HEK293 (cell line): ENCODE measurements at regions not wholly inside any gene's neighbourhood (a gene's known extent, or its start where the extent isn't known, plus 50 kb on each side); places are given as distances from the start of the nearest gene placed in this dataset.

Source experiments
- CTCF ChIA-PET: fragments of 350-600 bp; formaldehyde crosslinking; extraction: SDS; loops from one replicate; lab custom pipeline; 2021; ENCODE audit warnings: antibody characterized with exemption; lab: Yijun Ruan, JAX
- POLR2A ChIA-PET: fragments of 300-600 bp; formaldehyde crosslinking; extraction: SDS; loops from one replicate; lab custom pipeline; 2020; ENCODE audit warnings: antibody characterized with exemption, inconsistent platforms; lab: Yijun Ruan, JAX
- H3K27ac ChIP-seq: fragments of 200-500 bp; sonication (Bioruptor generic); 2 replicates; pipeline ENCODE4 v1.5.1; 2014; ENCODE audit warnings: low read depth, low read length, control low read depth, inconsistent platforms; ENCODE audit errors: extremely low read depth
- H3K36me3 ChIP-seq, 2 experiments: fragments of 200-500 bp in 1 of 2; sonication (Bioruptor generic) in 1 of 2; 1 replicate in 1 of 2; 2 replicates in 1 of 2; pipeline ENCODE4 v1.5.1; 2014 to 2017; ENCODE audit warnings: inconsistent platforms in 2 of 2, low read length in 2 of 2; ENCODE audit not compliant: control insufficient read depth in 2 of 2, insufficient read depth in 1 of 2
- H3K4me1 ChIP-seq: fragments of 200-500 bp; sonication (Bioruptor generic); 2 replicates; pipeline ENCODE4 v1.5.1; 2014; ENCODE audit warnings: mild to moderate bottlenecking, low read length, inconsistent platforms; ENCODE audit not compliant: control insufficient read depth, insufficient read depth
- H3K4me3 ChIP-seq: 2 replicates; pipeline ENCODE4 v1.5.1; 2011; ENCODE audit warnings: low read depth, mild to moderate bottlenecking, control low read depth, low read length, moderate library complexity
- H3K9me3 ChIP-seq: fragments of 200-500 bp; sonication (Bioruptor generic); 2 replicates; pipeline ENCODE4 v1.5.1; 2014; ENCODE audit warnings: low read depth, low read length, inconsistent platforms; ENCODE audit not compliant: control insufficient read depth, insufficient read depth
- GLI4 ChIP-seq: fragments of 450-650 bp; formaldehyde crosslinking; IDR thresholded peaks from 2 replicates; pipeline ENCODE4 v1.5.1; 2016; ENCODE audit warnings: missing biosample characterization, missing genetic modification characterization
- HOXA7 ChIP-seq: sonication (generic); formaldehyde crosslinking; IDR thresholded peaks from 2 replicates; pipeline ENCODE4 v1.8.1; 2022; ENCODE audit warnings: missing genetic modification reagents, borderline replicate concordance
- KLF8 ChIP-seq: fragments of 450-650 bp; formaldehyde crosslinking; IDR thresholded peaks from 2 replicates; pipeline ENCODE4 v1.5.1; 2016; ENCODE audit warnings: missing biosample characterization, missing genetic modification characterization
- SALL2 ChIP-seq: fragments of 450-650 bp; formaldehyde crosslinking; IDR thresholded peaks from 2 replicates; pipeline ENCODE4 v1.5.0; 2017; ENCODE audit warnings: missing biosample characterization, mild to moderate bottlenecking, missing genetic modification characterization, borderline replicate concordance
- SP2 ChIP-seq: fragments of 450-650 bp; formaldehyde crosslinking; IDR thresholded peaks from 2 replicates; pipeline ENCODE4 v1.5.1; 2016; ENCODE audit warnings: missing biosample characterization, missing genetic modification characterization
- SP7 ChIP-seq: fragments of 450-650 bp; formaldehyde crosslinking; IDR thresholded peaks from 2 replicates; pipeline ENCODE4 v1.5.1; 2016; ENCODE audit warnings: missing biosample characterization, missing genetic modification characterization
- YY1 ChIP-seq: fragments of 450-650 bp; formaldehyde crosslinking; IDR thresholded peaks from 2 replicates; pipeline ENCODE4 v1.5.1; 2018; ENCODE audit warnings: missing biosample characterization, missing genetic modification characterization
- ZBTB17 ChIP-seq: fragments of 450-650 bp; formaldehyde crosslinking; IDR thresholded peaks from 2 replicates; pipeline ENCODE4 v1.5.1; 2016; ENCODE audit warnings: missing biosample characterization, missing genetic modification characterization
- ZFHX2 ChIP-seq: fragments of 450-650 bp; formaldehyde crosslinking; conservative IDR thresholded peaks from 2 replicates; pipeline ENCODE4 v1.5.1; 2016; ENCODE audit warnings: missing biosample characterization, missing genetic modification characterization
- ZFP3 ChIP-seq: fragments of 450-650 bp; formaldehyde crosslinking; IDR thresholded peaks from 2 replicates; pipeline ENCODE4 v1.5.1; 2016; ENCODE audit warnings: low read depth, missing biosample characterization, missing genetic modification characterization
- ZNF114 ChIP-seq: fragments of 450-650 bp; formaldehyde crosslinking; IDR thresholded peaks from 2 replicates; pipeline ENCODE4 v1.5.0; 2017; ENCODE audit warnings: missing biosample characterization, missing genetic modification characterization
- ZNF138 ChIP-seq: fragments of 450-650 bp; formaldehyde crosslinking; IDR thresholded peaks from 2 replicates; pipeline ENCODE4 v1.5.1; 2016; ENCODE audit warnings: missing biosample characterization, missing genetic modification characterization, borderline replicate concordance
- ZNF211 ChIP-seq: fragments of 450-650 bp; formaldehyde crosslinking; IDR thresholded peaks from 2 replicates; pipeline ENCODE4 v1.5.1; 2016; ENCODE audit warnings: low read depth, missing biosample characterization, missing genetic modification characterization
- ZNF23 ChIP-seq: fragments of 450-650 bp; formaldehyde crosslinking; IDR thresholded peaks from 2 replicates; pipeline ENCODE4 v1.5.1; 2016; ENCODE audit warnings: missing biosample characterization, missing genetic modification characterization, borderline replicate concordance
- ZNF239 ChIP-seq: fragments of 450-650 bp; formaldehyde crosslinking; IDR thresholded peaks from 2 replicates; pipeline ENCODE4 v1.5.1; 2016; ENCODE audit warnings: missing biosample characterization, missing genetic modification characterization
- ZNF561 ChIP-seq: fragments of 450-650 bp; IDR thresholded peaks from 2 replicates; pipeline ENCODE4 v1.5.1; 2018; ENCODE audit warnings: missing biosample characterization, missing genetic modification characterization, borderline replicate concordance
- ZNF585B ChIP-seq: fragments of 450-650 bp; formaldehyde crosslinking; IDR thresholded peaks from 2 replicates; pipeline ENCODE4 v1.5.1; 2016; ENCODE audit warnings: missing biosample characterization, missing genetic modification characterization
- ZNF596 ChIP-seq: fragments of 450-650 bp; IDR thresholded peaks from 2 replicates; pipeline ENCODE4 v1.5.0; 2018; ENCODE audit warnings: missing biosample characterization, mild to moderate bottlenecking, missing genetic modification characterization, moderate library complexity
- ZNF654 ChIP-seq: fragments of 450-650 bp; formaldehyde crosslinking; IDR thresholded peaks from 2 replicates; pipeline ENCODE4 v1.5.1; 2016; ENCODE audit warnings: low read depth, missing biosample characterization, missing genetic modification characterization
- ZNF658 ChIP-seq: fragments of 450-650 bp; formaldehyde crosslinking; IDR thresholded peaks from 2 replicates; pipeline ENCODE4; 2016; ENCODE audit warnings: missing biosample characterization, missing genetic modification characterization
- ZNF792 ChIP-seq: fragments of 450-650 bp; formaldehyde crosslinking; IDR thresholded peaks from 2 replicates; pipeline ENCODE4 v1.5.1; 2016; ENCODE audit warnings: missing biosample characterization, missing genetic modification characterization
- TF ChIP-seq, protein P1 (sequence below): fragments of 450-650 bp; formaldehyde crosslinking; IDR thresholded peaks from 2 replicates; pipeline ENCODE4 v1.5.1; 2016; ENCODE audit warnings: missing biosample characterization, missing genetic modification characterization
- TF ChIP-seq, protein P2 (sequence below): fragments of 450-650 bp; formaldehyde crosslinking; IDR thresholded peaks from 2 replicates; pipeline ENCODE4 v1.5.1; 2016; ENCODE audit warnings: missing biosample characterization, missing genetic modification characterization
- TF ChIP-seq, protein P3 (sequence below): fragments of 450-650 bp; formaldehyde crosslinking; IDR thresholded peaks from 2 replicates; pipeline ENCODE4 v1.5.1; 2016; ENCODE audit warnings: missing biosample characterization, missing genetic modification characterization
- TF ChIP-seq, protein P4 (sequence below): fragments of 450-650 bp; formaldehyde crosslinking; IDR thresholded peaks from 2 replicates; pipeline ENCODE4 v1.5.1; 2017; ENCODE audit warnings: missing biosample characterization, missing genetic modification characterization

DNA sequence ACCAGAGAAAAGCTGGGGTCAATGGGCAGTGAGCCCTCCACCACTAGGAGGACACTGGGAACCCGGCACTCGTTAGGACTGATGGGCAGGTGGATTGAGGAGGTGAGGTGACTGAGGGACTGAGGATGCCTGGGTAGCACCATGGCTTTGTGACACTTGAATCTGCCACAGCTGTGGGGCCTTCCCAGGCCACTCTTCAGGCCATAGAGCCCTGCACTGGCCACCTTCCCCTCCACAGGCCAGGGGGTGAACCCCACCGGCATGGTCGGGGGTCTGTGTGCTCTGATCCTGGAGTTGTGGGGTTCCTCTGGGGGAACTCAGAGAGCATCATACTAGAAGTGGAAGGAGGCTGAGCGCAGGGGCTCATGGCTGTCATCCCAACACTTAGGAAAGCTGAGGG, 423.5 kb downstream of the ZNF536 start:
- no peak overlapping the region for H3K4me3 ChIP-seq
- H3K4me1 ChIP-seq: no peaks in the 10 kb centered on the region
- ChIA-PET CTCF (interaction anchor here (0.6 to 1.6 kb wide), 5 partner anchors 9 to 394 kb away, joined by 3 to 8 read pairs (median 3); no protein-coding TSS in a partner anchor), POLR2A (no interaction called here)
- no peak overlapping the region for H3K27ac ChIP-seq
- no peaks in the 10 kb centered on the region; the same call in 1 of the 2 replicates for H3K9me3 ChIP-seq
- H3K36me3 ChIP-seq: no peaks in the 10 kb centered on the region
- TF ChIP-seq ZNF596 (tag by site-specific recombination) (no peak), KLF8 (tag by site-specific recombination) (no peak), ZNF561 (tag by site-specific recombination) (no peak), ZNF23 (no peak), ZNF114 (no peak), ZNF138 (no peak), ZNF654 (no peak), ZNF211 (no peak), SP2 (tag by site-specific recombination) (no peak), ZNF585B (no peak), ZFHX2 (tag by site-specific recombination) (no peak), ZBTB17 (no peak), SP7 (tag by site-specific recombination) (no peak), ZNF239 (tag by site-specific recombination) (no peak), SALL2 (tag by site-specific recombination) (no peak), YY1 (tag by site-specific recombination) (no peak)
- TF ChIP-seq, protein P1, sequence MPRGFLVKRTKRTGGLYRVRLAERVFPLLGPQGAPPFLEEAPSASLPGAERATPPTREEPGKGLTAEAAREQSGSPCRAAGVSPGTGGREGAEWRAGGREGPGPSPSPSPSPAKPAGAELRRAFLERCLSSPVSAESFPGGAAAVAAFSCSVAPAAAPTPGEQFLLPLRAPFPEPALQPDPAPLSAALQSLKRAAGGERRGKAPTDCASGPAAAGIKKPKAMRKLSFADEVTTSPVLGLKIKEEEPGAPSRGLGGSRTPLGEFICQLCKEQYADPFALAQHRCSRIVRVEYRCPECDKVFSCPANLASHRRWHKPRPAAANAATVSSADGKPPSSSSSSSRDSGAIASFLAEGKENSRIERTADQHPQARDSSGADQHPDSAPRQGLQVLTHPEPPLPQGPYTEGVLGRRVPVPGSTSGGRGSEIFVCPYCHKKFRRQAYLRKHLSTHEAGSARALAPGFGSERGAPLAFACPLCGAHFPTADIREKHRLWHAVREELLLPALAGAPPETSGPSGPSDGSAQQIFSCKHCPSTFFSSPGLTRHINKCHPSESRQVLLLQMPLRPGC: no peak
- TF ChIP-seq, protein P2, sequence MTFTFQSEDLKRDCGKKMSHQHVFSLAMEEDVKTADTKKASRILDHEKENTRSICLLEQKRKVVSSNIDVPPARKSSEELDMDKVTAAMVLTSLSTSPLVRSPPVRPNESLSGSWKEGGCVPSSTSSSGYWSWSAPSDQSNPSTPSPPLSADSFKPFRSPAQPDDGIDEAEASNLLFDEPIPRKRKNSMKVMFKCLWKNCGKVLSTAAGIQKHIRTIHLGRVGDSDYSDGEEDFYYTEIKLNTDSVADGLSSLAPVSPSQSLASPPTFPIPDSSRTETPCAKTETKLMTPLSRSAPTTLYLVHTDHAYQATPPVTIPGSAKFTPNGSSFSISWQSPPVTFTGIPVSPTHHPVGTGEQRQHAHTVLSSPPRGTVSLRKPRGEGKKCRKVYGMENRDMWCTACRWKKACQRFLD (tag by site-specific recombination): no peak
- TF ChIP-seq, protein P3, sequence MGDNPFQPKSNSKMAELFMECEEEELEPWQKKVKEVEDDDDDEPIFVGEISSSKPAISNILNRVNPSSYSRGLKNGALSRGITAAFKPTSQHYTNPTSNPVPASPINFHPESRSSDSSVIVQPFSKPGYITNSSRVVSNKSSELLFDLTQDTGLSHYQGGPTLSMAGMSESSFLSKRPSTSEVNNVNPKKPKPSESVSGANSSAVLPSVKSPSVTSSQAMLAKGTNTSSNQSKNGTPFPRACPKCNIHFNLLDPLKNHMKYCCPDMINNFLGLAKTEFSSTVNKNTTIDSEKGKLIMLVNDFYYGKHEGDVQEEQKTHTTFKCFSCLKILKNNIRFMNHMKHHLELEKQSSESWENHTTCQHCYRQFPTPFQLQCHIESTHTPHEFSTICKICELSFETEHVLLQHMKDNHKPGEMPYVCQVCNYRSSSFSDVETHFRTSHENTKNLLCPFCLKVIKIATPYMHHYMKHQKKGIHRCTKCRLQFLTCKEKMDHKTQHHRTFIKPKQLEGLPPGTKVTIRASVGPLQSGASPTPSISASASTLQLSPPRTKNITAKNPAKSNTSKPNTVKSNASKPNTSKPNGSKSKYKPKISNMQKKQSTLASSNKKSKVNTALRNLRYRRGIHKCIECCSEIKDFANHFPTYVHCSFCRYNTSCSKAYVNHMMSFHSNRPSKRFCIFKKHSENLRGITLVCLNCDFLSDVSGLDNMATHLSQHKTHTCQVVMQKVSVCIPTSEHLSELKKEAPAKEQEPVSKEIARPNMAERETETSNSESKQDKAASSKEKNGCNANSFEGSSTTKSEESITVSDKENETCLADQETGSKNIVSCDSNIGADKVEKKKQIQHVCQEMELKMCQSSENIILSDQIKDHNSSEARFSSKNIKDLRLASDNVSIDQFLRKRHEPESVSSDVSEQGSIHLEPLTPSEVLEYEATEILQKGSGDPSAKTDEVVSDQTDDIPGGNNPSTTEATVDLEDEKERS (tag by site-specific recombination): no peak

DNA sequence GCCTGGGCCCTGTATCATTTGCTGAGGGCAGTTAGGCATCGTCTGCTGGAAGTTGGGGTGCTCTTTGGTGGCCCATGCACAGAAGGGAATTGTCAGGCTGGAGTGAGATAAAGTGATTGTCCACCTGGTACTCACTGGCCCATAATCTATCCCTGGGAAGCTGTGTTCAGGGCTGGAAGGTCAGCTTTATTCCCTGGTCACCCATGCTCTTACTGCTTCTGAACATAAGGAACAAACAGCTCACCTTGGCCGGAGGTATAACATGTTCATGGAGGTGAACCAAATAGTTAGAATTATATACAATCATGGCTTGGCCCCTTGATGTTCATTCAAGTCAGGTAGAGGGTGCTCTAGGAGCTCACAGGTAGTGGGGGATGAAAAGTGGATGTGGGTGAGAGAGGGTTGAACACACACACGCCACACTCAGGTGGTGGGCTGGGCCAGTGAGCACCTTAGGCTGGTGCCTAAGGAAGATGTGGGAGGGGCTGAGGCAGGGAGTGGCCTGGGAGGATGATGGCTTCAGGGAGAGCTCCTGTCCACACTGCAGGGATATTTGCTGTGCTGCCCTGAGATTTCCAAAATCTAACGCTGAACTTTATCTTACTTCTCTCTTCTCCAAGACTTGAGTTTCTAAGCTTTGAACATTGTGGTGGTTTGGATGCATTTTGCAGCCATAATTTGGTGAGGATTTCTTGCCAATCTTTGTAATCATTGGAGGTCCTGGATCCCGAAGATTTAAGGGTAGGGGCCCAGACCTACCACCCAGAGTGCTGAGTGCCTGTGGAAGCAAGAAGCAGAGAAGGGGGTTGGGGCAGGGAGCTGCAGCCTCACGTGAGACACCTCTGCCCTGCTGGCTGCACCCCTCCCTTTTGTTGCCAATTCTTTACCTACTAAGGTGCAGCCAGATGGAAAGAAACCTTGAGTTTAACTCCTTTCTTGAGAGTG, 420.6 kb downstream of the ZNF536 start:
- TF ChIP-seq GLI4 (tag by site-specific recombination): no peak
- no peak for TF ChIP-seq ZNF658 (tag by site-specific recombination)
- TF ChIP-seq ZNF585B: no peak
- TF ChIP-seq HOXA7 (CRISPR knock-in tag): no peak
- TF ChIP-seq ZNF792 (tag by site-specific recombination): no peak
- no peak for TF ChIP-seq ZFP3 (tag by site-specific recombination)
- TF ChIP-seq, protein P4, sequence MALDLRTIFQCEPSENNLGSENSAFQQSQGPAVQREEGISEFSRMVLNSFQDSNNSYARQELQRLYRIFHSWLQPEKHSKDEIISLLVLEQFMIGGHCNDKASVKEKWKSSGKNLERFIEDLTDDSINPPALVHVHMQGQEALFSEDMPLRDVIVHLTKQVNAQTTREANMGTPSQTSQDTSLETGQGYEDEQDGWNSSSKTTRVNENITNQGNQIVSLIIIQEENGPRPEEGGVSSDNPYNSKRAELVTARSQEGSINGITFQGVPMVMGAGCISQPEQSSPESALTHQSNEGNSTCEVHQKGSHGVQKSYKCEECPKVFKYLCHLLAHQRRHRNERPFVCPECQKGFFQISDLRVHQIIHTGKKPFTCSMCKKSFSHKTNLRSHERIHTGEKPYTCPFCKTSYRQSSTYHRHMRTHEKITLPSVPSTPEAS: no peak
- POLR2A ChIA-PET: no interaction called here
- CTCF ChIA-PET: interaction anchor here (0.7 to 3.2 kb wide), 12 partner anchors 9 to 1563 kb away, joined by 3 to 20 read pairs (median 4); no protein-coding TSS in a partner anchor

More for the DNA sequence above, 420.6 kb downstream of the ZNF536 start:
- H3K4me1 ChIP-seq: no peaks in the 10 kb centered on the region
- no peak overlapping the region for H3K4me3 ChIP-seq
- no peaks in the 10 kb centered on the region; the same call in none of the 2 replicates for H3K9me3 ChIP-seq
- no peaks in the 10 kb centered on the region for H3K36me3 ChIP-seq
- no peak overlapping the region for H3K27ac ChIP-seq
